ENCODE measurements at regions not wholly inside any gene's neighbourhood (a gene's known extent, or its start where the extent isn't known, plus 50 kb on each side); places are given as distances from the start of the nearest gene placed in this dataset.

- TF ChIP-seq CTCF (optimal IDR thresholded peaks at IDR 0.05 in 1 of 3, IDR thresholded peaks at IDR 0.05 in 1 of 3, conservative IDR thresholded peaks at IDR 0.05 in 1 of 3; ENCODE audit: extremely low read depth in 1 of 3, insufficient read depth in 2 of 3, low read length in 3 of 3): no peak
- TF ChIP-seq EZH2 (IDR thresholded peaks at IDR 0.05; ENCODE audit: low read length): no peak
These were observed 136.4 kb upstream of the CELF2 start for GRCh38 chr10:10881117-10881813.
